ENCODE measurements at regions not wholly inside any gene's neighbourhood (a gene's known extent, or its start where the extent isn't known, plus 50 kb on each side); places are given as distances from the start of the nearest gene placed in this dataset.

GRCh38 chr2:185502351-185502750 lies 236.3 kb upstream of the FSIP2 start:
- H3K36me3 Mint-ChIP-seq, result peaks cover 12% of the 10 kb centered on the region
- H3K4me1 ChIP-seq, result no peaks in the 10 kb centered on the region
- no peak overlapping the region for H3K4me3 ChIP-seq
- DNase-seq (ENCODE audit: low spot score), result no peak
- H3K79me2 ChIP-seq (ENCODE audit: low read depth), result no peaks in the 10 kb centered on the region
- no peaks in the 10 kb centered on the region for H3K27me3 Mint-ChIP-seq (ENCODE audit: insufficient read depth, low read depth)
- H3F3A ChIP-seq (ENCODE audit: low read depth), result no peaks in the 10 kb centered on the region
- H3K36me3 ChIP-seq, result peaks cover 8% of the 10 kb centered on the region
- no peak overlapping the region for H3K4me3 Mint-ChIP-seq
- no peaks in the 10 kb centered on the region for H3K9me3 ChIP-seq (ENCODE audit: low read depth)
- no peaks in the 10 kb centered on the region for H3K4me1 Mint-ChIP-seq
- H2AFZ ChIP-seq (replicated peaks), result no peak overlapping the region
- H3K9ac ChIP-seq, result no peak overlapping the region
- no peak overlapping the region for H3K4me2 ChIP-seq
- no peak overlapping the region for H3K27ac ChIP-seq
- H3K27me3 ChIP-seq, result no peaks in the 10 kb centered on the region
- no peaks in the 10 kb centered on the region for H4K20me1 ChIP-seq (ENCODE audit: low read depth)
- TF ChIP-seq EZH2phosphoT487 (IDR thresholded peaks at IDR 0.05) (no peak), EZH2 (IDR thresholded peaks at IDR 0.05) (no peak), CTCF (IDR thresholded peaks at IDR 0.05) (no peak)
- H3K9me3 Mint-ChIP-seq, result peaks cover 15% of the 10 kb centered on the region
- H3K27ac Mint-ChIP-seq, result no peak overlapping the region

- no peaks in the 10 kb centered on the region for H3K27me3 ChIP-seq
- H3K9me3 Mint-ChIP-seq, result peaks cover 31% of the 10 kb centered on the region
- DNase-seq (ENCODE audit: low spot score), result no peak
These were observed 230.9 kb upstream of the FSIP2 start for GRCh38 chr2:185507719-185508118.

GRCh38 chr2:185510060-185510459 lies 228.5 kb upstream of the FSIP2 start:
- Histone ChIP-seq H3K27me3 (no peaks in the 10 kb centered on the region), H3K4me3 (no peak overlapping the region)
- no peak for TF ChIP-seq EZH2phosphoT487 (IDR thresholded peaks at IDR 0.05)
- no peak for TF ChIP-seq CTCF (IDR thresholded peaks at IDR 0.05)
- no peak for TF ChIP-seq EZH2 (IDR thresholded peaks at IDR 0.05)

More at GRCh38 chr2:185507719-185508118, 230.9 kb upstream of the FSIP2 start:
- H3K27ac Mint-ChIP-seq, result no peak overlapping the region
- Histone ChIP-seq H3F3A (ENCODE audit: low read depth) (no peaks in the 10 kb centered on the region), H3K9ac (no peak overlapping the region), H3K4me1 (no peaks in the 10 kb centered on the region), H2AFZ (replicated peaks) (no peak overlapping the region), H4K20me1 (ENCODE audit: low read depth) (no peaks in the 10 kb centered on the region), H3K4me2 (no peak overlapping the region), H3K27ac (no peak overlapping the region), H3K79me2 (ENCODE audit: low read depth) (no peaks in the 10 kb centered on the region), H3K36me3 (peaks cover 10% of the 10 kb centered on the region), H3K9me3 (ENCODE audit: low read depth) (peaks cover 29% of the 10 kb centered on the region), H3K4me3 (no peak overlapping the region)
- H3K4me1 Mint-ChIP-seq, result no peaks in the 10 kb centered on the region
- H3K4me3 Mint-ChIP-seq, result no peak overlapping the region
- TF ChIP-seq CTCF (IDR thresholded peaks at IDR 0.05) (no peak), EZH2phosphoT487 (IDR thresholded peaks at IDR 0.05) (no peak)
- H3K36me3 Mint-ChIP-seq, result peaks cover 13% of the 10 kb centered on the region
- H3K27me3 Mint-ChIP-seq (ENCODE audit: insufficient read depth, low read depth), result no peaks in the 10 kb centered on the region

More at GRCh38 chr2:185510060-185510459, 228.5 kb upstream of the FSIP2 start:
- no peak overlapping the region for H2AFZ ChIP-seq (replicated peaks)
- no peaks in the 10 kb centered on the region for H3F3A ChIP-seq (ENCODE audit: low read depth)
- H3K9ac ChIP-seq, result no peak overlapping the region
- H3K27ac ChIP-seq, result no peak overlapping the region
- no peak overlapping the region for H3K4me2 ChIP-seq
- H4K20me1 ChIP-seq (ENCODE audit: low read depth), result no peaks in the 10 kb centered on the region
- Mint-ChIP-seq H3K4me1 (no peaks in the 10 kb centered on the region), H3K4me3 (no peak overlapping the region), H3K27me3 (ENCODE audit: insufficient read depth, low read depth) (no peaks in the 10 kb centered on the region), H3K36me3 (peaks cover 4% of the 10 kb centered on the region), H3K27ac (no peak overlapping the region), H3K9me3 (peaks cover 26% of the 10 kb centered on the region)
- H3K9me3 ChIP-seq (ENCODE audit: low read depth), result peaks cover 29% of the 10 kb centered on the region
- H3K4me1 ChIP-seq, result no peaks in the 10 kb centered on the region
- H3K36me3 ChIP-seq, result peaks cover 10% of the 10 kb centered on the region
- no peaks in the 10 kb centered on the region for H3K79me2 ChIP-seq (ENCODE audit: low read depth)
- DNase-seq (ENCODE audit: low spot score), result no peak
